OCI-M1 (cell line): ENCODE measurements at regions not wholly inside any gene's neighbourhood (a gene's known extent, or its start where the extent isn't known, plus 50 kb on each side); places are given as distances from the start of the nearest gene placed in this dataset.
"Not testable (repeated sequence)": the region's sequence is repeated elsewhere in the genome, so short reads cannot be mapped to it uniquely, and the experiment has no call there.

Source experiments
- DNase-seq: peaks from one replicate; lab custom pipeline; 2025; lab: John Stamatoyannopoulos, UW

GRCh38 chr2:241983571-241984270, 114.2 kb downstream of the RTP5 start:
- no peak for DNase-seq

- no peak for DNase-seq
These were observed 114.7 kb downstream of the RTP5 start for GRCh38 chr2:241984271-241984655.

DNA sequence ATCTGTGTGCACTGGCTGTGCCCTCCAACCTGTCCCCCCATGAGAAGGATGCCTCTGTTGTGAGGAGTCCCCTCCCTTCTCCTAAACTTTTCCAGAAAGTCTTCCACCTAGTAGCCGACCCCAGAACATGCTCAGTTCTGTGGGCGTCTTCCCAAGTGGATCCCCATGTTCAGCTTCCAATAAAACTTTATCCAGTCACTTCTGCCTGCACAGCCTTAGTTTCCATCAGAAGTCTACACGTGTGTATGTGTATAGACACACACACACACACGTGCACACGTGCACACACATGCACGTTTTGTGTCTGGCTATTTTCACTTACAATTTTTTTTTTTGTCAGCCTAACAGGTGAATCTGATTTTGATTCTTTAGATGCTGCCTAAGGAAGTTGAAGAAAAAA, 115.1 kb downstream of the RTP5 start:
- DNase-seq = no peak

DNA sequence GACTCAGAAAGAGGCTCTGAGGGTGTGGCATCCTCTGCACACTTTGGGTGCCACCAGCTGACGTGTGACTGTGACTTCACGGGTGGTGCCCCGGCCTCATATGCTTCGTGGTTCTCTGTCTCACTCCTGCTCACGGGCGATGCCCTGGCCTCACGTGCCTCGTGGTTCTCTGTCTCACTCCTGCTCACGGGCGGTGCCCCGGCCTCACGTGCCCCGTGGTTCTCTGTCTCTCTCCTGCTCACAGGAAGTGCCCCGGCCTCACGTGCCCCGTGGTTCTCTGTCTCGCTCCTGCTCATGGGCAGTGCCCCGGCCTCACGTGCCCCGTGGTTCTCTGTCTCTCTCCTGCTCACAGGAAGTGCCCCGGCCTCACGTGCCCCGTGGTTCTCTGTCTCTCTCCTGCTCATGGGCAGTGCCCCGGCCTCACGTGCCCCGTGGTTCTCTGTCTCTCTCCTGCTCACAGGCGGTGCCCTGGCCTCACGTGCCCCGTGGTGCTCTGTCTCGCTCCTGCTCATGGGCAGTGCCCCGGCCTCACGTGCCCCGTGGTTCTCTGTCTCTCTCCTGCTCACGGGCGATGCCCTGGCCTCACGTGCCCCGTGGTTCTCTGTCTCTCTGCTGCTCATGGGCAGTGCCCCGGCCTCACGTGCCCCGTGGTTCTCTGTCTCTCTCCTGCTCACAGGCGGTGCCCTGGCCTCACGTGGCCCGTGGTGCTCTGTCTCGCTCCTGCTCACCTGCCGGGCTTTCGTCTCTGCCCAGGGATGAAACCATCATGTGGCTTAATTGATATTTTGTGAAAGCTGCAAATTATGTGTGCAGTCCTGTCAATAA, 115.8 kb downstream of the RTP5 start:
- not testable (repeated sequence) for DNase-seq

DNA sequence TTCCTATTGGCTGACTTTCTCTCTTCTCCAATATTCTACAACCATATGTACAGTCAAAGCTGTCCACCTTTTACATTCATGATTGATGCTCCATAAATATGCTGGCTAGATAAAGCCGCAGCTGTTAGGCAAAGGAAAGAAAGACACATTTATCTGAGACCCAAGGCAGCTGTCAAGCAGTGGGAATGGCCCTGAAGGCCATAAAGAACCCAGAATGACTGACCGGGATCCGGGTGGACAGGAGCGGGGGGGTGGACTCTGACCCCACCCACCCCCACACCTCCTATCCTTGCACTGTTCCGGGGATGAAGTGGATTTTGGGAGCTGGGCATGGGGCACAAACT, 116.4 kb downstream of the RTP5 start:
- no peak for DNase-seq

DNA sequence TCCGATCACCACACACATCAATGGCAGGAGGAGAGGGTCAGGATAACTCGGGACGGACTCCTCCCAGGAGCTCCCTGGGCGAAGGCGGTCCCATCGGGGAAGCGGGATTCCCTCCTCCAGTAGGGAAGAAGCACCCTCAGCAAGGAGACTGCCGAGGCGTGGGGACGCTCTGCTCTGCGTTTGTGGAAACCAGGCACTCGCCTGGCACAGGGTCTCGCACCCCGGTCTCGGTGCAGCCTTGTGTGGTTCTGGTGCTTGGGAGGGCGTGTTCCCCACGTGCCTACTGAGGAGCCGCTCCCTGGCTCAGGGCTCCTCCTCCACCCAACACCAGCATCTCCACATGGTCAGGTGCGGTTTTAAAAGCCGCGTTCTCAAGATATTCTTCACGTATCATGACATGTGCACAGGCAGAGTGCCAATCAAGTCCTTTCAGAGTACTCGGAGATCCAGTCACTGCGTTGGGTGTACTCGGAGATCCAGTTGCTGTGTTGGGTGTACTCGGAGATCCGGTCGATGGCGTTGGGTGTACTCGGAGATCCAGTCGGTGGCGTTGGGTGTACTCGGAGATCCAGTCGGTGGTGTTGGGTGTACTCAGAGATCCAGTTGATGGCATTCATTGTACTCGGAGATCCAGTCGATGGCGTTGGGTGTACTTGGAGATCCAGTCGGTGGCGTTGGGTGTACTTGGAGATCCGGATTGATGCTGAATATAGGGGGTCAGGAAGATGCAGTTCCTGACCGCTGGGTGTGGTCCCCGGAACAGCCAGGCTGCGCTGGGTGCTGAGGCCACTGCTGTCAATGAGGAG, 117.5 kb downstream of the RTP5 start:
- DNase-seq = no peak

DNA sequence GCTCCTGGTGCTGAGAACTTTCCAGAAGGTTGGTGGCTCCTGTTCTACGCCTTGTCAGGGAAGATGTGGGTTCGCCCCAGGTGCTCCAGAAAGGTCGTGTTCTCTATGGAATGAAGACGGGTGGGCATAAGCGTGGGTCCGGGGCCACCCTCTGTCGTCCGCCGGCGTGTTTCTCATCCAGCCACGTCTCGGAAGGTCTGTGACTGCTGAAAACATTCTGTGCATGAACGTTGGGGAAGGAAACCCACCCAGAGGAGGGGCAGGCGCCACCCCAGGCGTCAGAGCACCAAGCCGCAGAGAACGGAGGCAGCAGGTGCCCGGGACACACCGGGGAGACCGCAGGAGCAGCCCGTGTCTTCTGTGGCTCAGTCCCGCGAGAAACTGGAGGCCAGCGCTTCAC, 118.2 kb downstream of the RTP5 start:
- no peak for DNase-seq

GRCh38 chr2:241988146-241988545, 118.6 kb downstream of the RTP5 start:
- DNase-seq = no peak

DNA sequence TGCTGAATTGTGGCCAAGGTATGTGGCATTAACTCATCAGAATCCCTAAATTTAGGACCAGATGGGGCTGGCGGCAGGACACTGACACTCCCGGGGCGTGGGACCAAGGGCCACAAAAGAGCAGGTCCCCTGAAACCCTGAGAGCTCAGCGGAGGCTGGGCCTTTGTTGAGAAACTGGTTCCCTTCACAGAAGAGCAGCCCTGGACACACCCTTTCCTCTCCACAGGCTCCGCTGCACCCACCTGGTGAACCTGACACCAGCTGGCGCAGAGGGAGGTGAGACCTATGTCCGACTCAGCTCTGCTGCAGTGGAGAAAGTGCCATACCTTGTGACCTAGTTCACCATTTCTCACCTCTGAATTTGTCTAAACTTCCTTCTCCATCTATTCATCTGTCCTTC, 119.5 kb downstream of the RTP5 start:
- no peak for DNase-seq

DNA sequence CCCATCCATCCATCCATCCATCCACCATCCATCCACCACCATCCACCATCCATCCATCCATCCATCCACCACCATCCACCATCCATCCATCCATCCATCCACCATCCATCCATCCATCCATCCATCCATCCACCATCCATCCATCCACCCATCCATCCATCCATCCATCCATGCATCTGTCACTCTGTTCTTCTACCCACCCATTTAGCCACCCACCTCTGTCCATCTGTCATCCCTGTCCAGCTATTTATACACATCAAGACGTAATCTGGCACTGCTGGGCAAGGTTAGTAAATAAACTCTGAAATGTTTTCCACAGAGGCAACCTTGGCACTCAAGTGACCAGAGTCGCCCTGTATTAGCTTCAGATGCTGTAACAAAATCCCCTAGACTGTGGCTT, 120.9 kb downstream of the RTP5 start:
- no peak for DNase-seq

DNA sequence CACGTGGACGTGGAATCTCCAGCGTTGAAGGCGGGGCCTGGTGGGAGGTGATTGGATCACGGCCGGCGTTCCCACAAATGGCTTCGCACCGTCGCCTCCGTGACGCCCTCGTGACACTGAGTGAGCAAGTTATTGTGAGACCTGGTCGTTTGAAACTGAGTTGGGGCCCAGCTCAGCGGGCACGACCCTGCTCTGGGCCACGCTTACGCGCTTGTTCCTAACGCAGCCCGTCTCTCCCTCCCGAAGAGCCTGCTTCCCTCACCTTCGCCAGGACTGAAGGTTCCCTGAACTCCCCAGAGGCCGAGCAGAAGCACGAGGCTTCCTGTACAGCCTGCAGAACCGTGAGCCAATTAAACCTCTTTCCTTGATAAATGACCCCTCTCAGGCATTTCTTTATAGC, 121.8 kb downstream of the RTP5 start:
- DNase-seq = no peak

GRCh38 chr2:241992753-241993152, 123.2 kb downstream of the RTP5 start:
- no peak for DNase-seq

GRCh38 chr2:241993386-241994005, 124.0 kb downstream of the RTP5 start:
- no peak for DNase-seq

DNA sequence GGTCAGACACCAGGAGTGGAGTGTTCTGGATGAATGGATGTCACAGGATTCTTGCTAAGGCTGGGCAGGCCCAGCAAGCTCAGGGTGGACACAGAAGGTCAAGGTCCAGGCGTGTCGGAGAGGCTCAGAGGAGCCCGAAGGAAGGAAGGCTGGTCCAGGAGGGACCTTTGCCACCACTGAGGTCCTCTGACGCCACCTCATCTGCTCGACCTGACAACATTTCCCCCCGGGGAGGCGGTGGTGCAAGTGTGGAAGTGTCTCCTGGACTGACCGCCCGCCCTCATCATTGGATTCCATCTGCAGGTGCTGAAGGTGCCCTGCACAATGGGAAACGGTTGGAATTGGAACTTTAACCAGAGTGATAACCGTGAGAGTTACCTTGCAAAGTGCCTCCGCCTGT, 124.6 kb downstream of the RTP5 start:
- DNase-seq = no peak

DNA sequence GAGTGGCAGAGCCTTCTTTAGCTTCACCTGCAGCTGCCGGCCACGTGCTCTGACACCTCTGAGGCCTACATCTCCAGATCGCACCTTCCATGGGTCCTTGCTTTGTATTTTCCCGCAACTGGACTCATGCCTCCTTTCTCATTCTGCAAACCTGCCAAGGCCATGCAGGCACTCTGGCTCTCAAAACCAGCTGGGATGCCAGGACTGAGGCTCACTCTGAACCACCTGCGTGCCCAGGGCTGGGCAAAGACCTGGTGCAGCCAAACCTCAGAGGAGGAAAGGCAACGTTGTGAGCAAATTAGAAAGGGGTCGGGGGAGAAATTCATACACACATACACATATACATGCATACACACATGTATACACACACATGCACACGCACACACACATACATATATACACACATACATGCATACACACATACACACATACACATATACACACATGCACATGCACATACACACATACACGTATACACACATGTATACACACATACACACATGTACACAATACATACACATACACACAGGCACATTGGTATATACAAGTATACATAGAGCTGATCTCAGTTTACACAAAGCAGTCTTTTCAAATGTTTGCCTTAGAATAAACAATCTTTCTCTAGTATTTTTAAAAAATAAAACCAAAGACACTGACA, 125.2 kb downstream of the RTP5 start:
- DNase-seq = no peak

- no peak for DNase-seq
These were observed 126.6 kb downstream of the RTP5 start for GRCh38 chr2:241996100-241996499.

GRCh38 chr2:241997017-241997416, 127.5 kb downstream of the RTP5 start:
- no peak for DNase-seq

GRCh38 chr2:241999184-241999583, 129.7 kb downstream of the RTP5 start:
- no peak for DNase-seq

DNA sequence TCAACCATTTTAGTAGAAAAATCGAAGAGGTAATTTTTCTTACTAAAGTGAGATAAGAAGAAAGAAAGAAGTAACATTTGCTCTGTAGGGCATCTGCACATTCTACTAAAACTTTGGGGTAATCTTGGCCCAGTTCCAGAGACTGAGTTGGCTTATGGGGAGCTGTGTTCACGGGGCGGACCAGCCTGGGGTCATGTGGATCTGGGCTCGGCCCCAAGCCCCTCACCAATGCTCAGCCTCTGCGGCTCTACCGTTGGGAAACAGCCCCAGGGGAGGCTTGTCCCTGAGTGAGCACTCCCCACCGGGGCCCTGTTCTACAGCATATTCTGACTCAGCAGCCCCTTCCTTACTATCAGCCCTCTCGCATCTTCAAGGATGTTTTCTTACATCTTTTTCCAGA, 132.3 kb downstream of the RTP5 start:
- DNase-seq = no peak

DNA sequence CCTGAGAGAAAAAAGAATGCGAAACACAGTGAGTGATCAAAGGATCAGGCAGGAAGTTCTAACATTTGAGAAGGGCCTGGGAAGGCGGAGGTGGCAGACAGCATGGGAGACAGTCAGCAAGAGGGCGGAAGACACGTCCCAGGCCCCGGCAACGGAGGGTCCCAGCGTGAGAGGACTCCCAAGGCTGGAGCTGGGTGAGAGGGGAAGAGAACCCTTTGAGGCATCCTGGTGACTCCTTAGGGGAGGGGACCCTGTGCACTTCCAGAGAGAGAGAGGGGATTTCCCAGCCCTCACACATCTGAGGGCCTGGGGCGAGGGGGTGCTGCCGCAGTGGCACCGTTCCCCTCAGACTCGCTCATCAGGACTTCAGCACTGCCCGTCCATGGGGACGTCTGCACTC, 133.4 kb downstream of the RTP5 start:
- DNase-seq = no peak

DNA sequence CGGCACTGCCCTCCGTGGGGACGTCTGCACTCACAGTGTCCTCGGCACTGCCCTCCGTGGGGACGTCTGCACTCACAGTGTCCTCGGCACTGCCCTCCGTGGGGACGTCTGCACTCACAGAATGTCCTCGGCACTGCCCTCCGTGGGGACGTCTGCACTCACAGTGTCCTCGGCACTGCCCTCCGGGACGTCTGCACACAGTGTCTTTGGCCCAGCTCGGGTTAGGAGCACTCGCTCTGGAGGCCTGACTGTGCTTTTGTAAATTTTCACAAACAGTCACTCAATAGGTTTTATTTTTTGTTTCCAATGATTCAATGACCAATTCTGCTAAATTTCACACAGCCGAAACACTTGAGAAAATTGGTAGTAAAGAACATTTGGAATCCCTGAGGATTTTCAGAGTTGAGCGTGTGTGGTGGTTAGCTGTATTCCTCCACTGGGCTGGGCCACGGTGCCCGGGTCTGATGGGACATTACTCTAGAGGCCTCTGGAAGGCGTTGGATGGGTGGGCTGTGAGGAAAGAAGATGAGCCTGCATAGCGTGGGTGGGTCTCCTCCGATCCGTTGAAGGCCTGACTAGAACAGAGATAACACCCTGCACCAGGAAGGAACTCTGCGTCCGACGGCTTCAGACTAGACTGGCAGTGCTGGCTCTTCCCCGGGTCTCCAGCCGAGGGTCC, 134.8 kb downstream of the RTP5 start:
- DNase-seq = no peak

GRCh38 chr2:242004902-242005230, 135.3 kb downstream of the RTP5 start:
- no peak for DNase-seq
